Neural progenitor cell (in vitro differentiated cells): ENCODE measurements at regions not wholly inside any gene's neighbourhood (a gene's known extent, or its start where the extent isn't known, plus 50 kb on each side); places are given as distances from the start of the nearest gene placed in this dataset.

Source experiments
- CTCF ChIP-seq: fragments of 200-600 bp; sonication (generic); IDR thresholded peaks from 2 replicates; pipeline ENCODE4 v1.5.1; 2017; ENCODE audit warnings: antibody characterized with exemption, mild to moderate bottlenecking
- EZH2 ChIP-seq: fragments of 200-600 bp; sonication (generic); IDR thresholded peaks from 2 replicates; pipeline ENCODE4 v1.6.1; 2017; ENCODE audit warnings: antibody characterized with exemption, mild to moderate bottlenecking, moderate library complexity
- EZH2phosphoT487 ChIP-seq: fragments of 200-600 bp; sonication (generic); IDR thresholded peaks from 2 replicates; pipeline ENCODE4 v1.6.1; 2017; ENCODE audit warnings: antibody characterized with exemption

- TF ChIP-seq CTCF (no peak), EZH2 (no peak), EZH2phosphoT487 (no peak)
These were observed 269.9 kb upstream of the RGS6 start for GRCh38 chr14:71662291-71662790.
